K562 (cell line): ENCODE measurements at regions not wholly inside any gene's neighbourhood (a gene's known extent, or its start where the extent isn't known, plus 50 kb on each side); places are given as distances from the start of the nearest gene placed in this dataset.

Experiments
- ATAC-seq: fragments of 200-7000 bp; cut with Tn5 transposase; 3 replicates; pipeline ENCODE4 v1.9.1; 2020; ENCODE audit warnings: moderate library complexity
- BruUV-seq: library from RNA; stranded (reverse); fragments of 400-500 nt; replicated peaks from 2 replicates; lab custom pipeline; 2021; lab: Mats Ljungman, UMichigan
- CTCF ChIA-PET: fragments of 300-600 bp; formaldehyde crosslinking; extraction: SDS; loops from one replicate; lab custom pipeline; 2021; ENCODE audit warnings: low intra/inter-chr PET ratio; lab: Yijun Ruan, JAX
- POLR2A ChIA-PET: fragments of 300-600, 350-650 bp; sonication (Branson Sonifier 250); formaldehyde crosslinking; extraction: SDS; loops from one replicate; lab custom pipeline; 2021; ENCODE audit warnings: antibody characterized with exemption, inconsistent platforms; lab: Yijun Ruan, JAX
- DNase-seq, 4 experiments: peaks; one replicate each; pipeline versions ENCODE4 v3.0.0 to v3.0.0-alpha.2; 2011 to 2018; ENCODE audit warnings: low spot score in 3 of 4, mixed read lengths in 3 of 4; ENCODE audit errors: extremely low read depth in 1 of 4
- FAIRE-seq: peaks from 2 replicates; lab custom pipeline; 2011; peaks lifted over from hg19 to GRCh38; lab: Jason Lieb, UNC
- H2AFZ ChIP-seq: 2 replicates; pipeline ENCODE4 v1.6.0; 2011; ENCODE audit warnings: low read depth, low read length, control low read depth, inconsistent platforms
- H3K27ac ChIP-seq: fragments of 200-600 bp; 3 replicates; pipeline ENCODE4 v1.8.0; 2011; ENCODE audit warnings: low read depth, mild to moderate bottlenecking, control low read depth, inconsistent platforms, low read length, moderate library complexity, mixed read lengths; ENCODE audit errors: extremely low read depth
- H3K27me3 ChIP-seq, 2 experiments: fragments of 300-600 bp in 1 of 2; 2 replicates in 1 of 2; 3 replicates in 1 of 2; pipeline versions ENCODE4 v1.6.0 to v1.8.0; 2011; ENCODE audit warnings: inconsistent platforms in 2 of 2, low read length in 2 of 2, mild to moderate bottlenecking in 1 of 2, mixed read lengths in 1 of 2, moderate library complexity in 1 of 2; ENCODE audit not compliant: control insufficient read depth in 2 of 2, insufficient read depth in 2 of 2
- H3K36me3 ChIP-seq: fragments of 300-600 bp; 3 replicates; pipeline ENCODE4 v1.8.0; 2011; ENCODE audit warnings: mild to moderate bottlenecking, low read length, inconsistent platforms; ENCODE audit not compliant: control insufficient read depth, insufficient read depth
- H3K4me1 ChIP-seq, 2 experiments: fragments of 200-600 bp in 1 of 2; replicated peaks in 1 of 2; 2 replicates in 1 of 2; 3 replicates in 1 of 2; pipeline versions ENCODE4 v1.5.1 to v1.8.0; 2011; ENCODE audit warnings: inconsistent platforms in 2 of 2, low read length in 2 of 2, mild to moderate bottlenecking in 1 of 2, mixed read lengths in 1 of 2, moderate library complexity in 1 of 2; ENCODE audit not compliant: control insufficient read depth in 2 of 2, insufficient read depth in 2 of 2
- H3K4me2 ChIP-seq: 2 replicates; pipeline ENCODE4 v1.6.1; 2011; ENCODE audit warnings: low read length, control low read depth, inconsistent platforms, mixed read lengths; ENCODE audit not compliant: insufficient read depth
- H3K4me3 ChIP-seq: fragments of 200-600 bp; sonication (generic), shearing (Covaris generic); 2 replicates; pipeline ENCODE4 v1.5.1; 2016; ENCODE audit warnings: control low read depth, inconsistent platforms
- H3K79me2 ChIP-seq: fragments of 200-600 bp; 3 replicates; pipeline ENCODE4 v1.8.0; 2011; ENCODE audit warnings: low read length, inconsistent platforms; ENCODE audit not compliant: control insufficient read depth, insufficient read depth
- H3K9ac ChIP-seq, 2 experiments: 2 replicates each; pipeline versions ENCODE4 v1.6.0 to v1.6.1; 2011; ENCODE audit warnings: low read depth in 2 of 2, low read length in 2 of 2, control low read depth in 1 of 2, inconsistent platforms in 1 of 2, mild to moderate bottlenecking in 1 of 2, mixed read lengths in 1 of 2; ENCODE audit not compliant: insufficient read depth in 1 of 2
- H3K9me1 ChIP-seq: one replicate; pipeline ENCODE4 v1.6.0; 2011; ENCODE audit warnings: inconsistent platforms, mild to moderate bottlenecking, low read length, moderate library complexity; ENCODE audit not compliant: control insufficient read depth, insufficient read depth
- H3K9me3 ChIP-seq: replicated peaks from 2 replicates; pipeline ENCODE4 v1.5.1; 2011; ENCODE audit warnings: low read depth, low read length, inconsistent platforms; ENCODE audit not compliant: control insufficient read depth, insufficient read depth
- H4K20me1 ChIP-seq: replicated peaks from 2 replicates; pipeline ENCODE4 v1.6.1; 2011; ENCODE audit warnings: low read length, inconsistent platforms, mixed read lengths; ENCODE audit not compliant: control insufficient read depth, insufficient read depth
- BMI1 ChIP-seq: fragments of 150-350 bp; IDR thresholded peaks from 2 replicates; pipeline ENCODE4 v1.6.1; 2014; ENCODE audit warnings: low read length
- CBX3 ChIP-seq, 2 experiments: IDR thresholded peaks; 1 replicate in 1 of 2; 2 replicates in 1 of 2; pipeline ENCODE4 v1.6.1; 2012; ENCODE audit warnings: inconsistent platforms in 2 of 2, low read length in 2 of 2, borderline replicate concordance in 1 of 2, control low read depth in 1 of 2
- HIVEP1 ChIP-seq: fragments of 250-450 bp; sonication (Bioruptor Pico); IDR thresholded peaks from 2 replicates; pipeline ENCODE4 v1.4.0; 2020; ENCODE audit warnings: mild to moderate bottlenecking
- KAT7 ChIP-seq: sonication (generic); formaldehyde crosslinking; IDR thresholded peaks from 2 replicates; pipeline ENCODE4 v1.8.0; 2022; ENCODE audit warnings: missing genetic modification reagents, mild to moderate bottlenecking, borderline replicate concordance
- NFRKB ChIP-seq: fragments of 450-650 bp; IDR thresholded peaks from 2 replicates; pipeline ENCODE4 v1.6.1; 2016; ENCODE audit warnings: low read depth
- PCBP1 ChIP-seq: fragments of 200-400 bp; formaldehyde crosslinking; IDR thresholded peaks from 2 replicates; pipeline ENCODE4 v1.6.1; 2018; ENCODE audit warnings: mild to moderate bottlenecking, low read depth, low read length; ENCODE audit not compliant: poor library complexity, severe bottlenecking
- PHTF2 ChIP-seq: fragments of 250-450 bp; sonication (Bioruptor Pico); IDR thresholded peaks from 2 replicates; pipeline ENCODE4 v1.5.0; 2021; ENCODE audit warnings: mild to moderate bottlenecking
- STAT5A ChIP-seq: IDR thresholded peaks from 2 replicates; pipeline ENCODE4 v1.6.1; 2012; ENCODE audit warnings: low read length, inconsistent platforms, borderline replicate concordance
- TARDBP ChIP-seq: fragments of 450-650 bp; IDR thresholded peaks from 2 replicates; pipeline ENCODE4 v1.6.1; 2016
- TCF7L2 ChIP-seq: fragments of 150-350 bp; IDR thresholded peaks from 2 replicates; pipeline ENCODE4 v1.6.1; 2016; ENCODE audit warnings: low read depth, mild to moderate bottlenecking, low read length, moderate library complexity
- XRCC4 ChIP-seq: IDR thresholded peaks from one replicate; pipeline ENCODE4 v1.6.1; 2011; ENCODE audit not compliant: insufficient read depth, insufficient read length; ENCODE audit errors: extremely low read depth
- ZNF586 ChIP-seq: fragments of 450-650 bp; formaldehyde crosslinking; conservative IDR thresholded peaks from 2 replicates; pipeline ENCODE4 v1.4.0; 2020; ENCODE audit warnings: mild to moderate bottlenecking, moderate library complexity
- WGBS: fragments of 100-300 bp; shearing (Covaris generic); methylation state at CpG from one replicate; pipeline ENCODE4 v1.1.6; 2016; ENCODE audit warnings: low coverage, mixed read lengths; ENCODE audit not compliant: insufficient coverage; ENCODE audit errors: missing lambda C conversion rate; 5-methylcytosine and 5-hydroxymethylcytosine counted together
- in situ Hi-C: fragments of 300-500 bp; cut with MboI; formaldehyde crosslinking; loops from 4 replicates; pipeline ENCODE4 v1.15.0; 2018; ENCODE audit warnings: inconsistent platforms, mixed read lengths
- intact Hi-C: fragments of 100-400 bp; cut with micrococcal nuclease; formaldehyde crosslinking; loops from 2 replicates; pipeline ENCODE4 v1.14.2; 2022
- TF ChIP-seq, protein P1 (sequence below), 2 experiments: IDR thresholded peaks; 2 replicates each; pipeline ENCODE4 v1.6.1; 2011; ENCODE audit warnings: borderline replicate concordance in 1 of 2, control low read depth in 1 of 2, low read depth in 1 of 2, low read length in 1 of 2, mild to moderate bottlenecking in 1 of 2, mixed read lengths in 1 of 2, moderate library complexity in 1 of 2; ENCODE audit not compliant: insufficient read depth in 1 of 2, insufficient read length in 1 of 2, poor library complexity in 1 of 2, severe bottlenecking in 1 of 2; ENCODE audit errors: extremely low read depth in 1 of 2
- TF ChIP-seq, protein P2 (sequence below): fragments of 450-650 bp; IDR thresholded peaks from 2 replicates; pipeline ENCODE4 v1.6.1; 2016; ENCODE audit warnings: missing biosample characterization, missing genetic modification characterization
- TF ChIP-seq, protein P3 (sequence below), 3 experiments: fragments of 200-800 bp in 1 of 3; sonication (Bioruptor generic) in 1 of 3; sonication (generic) in 1 of 3; formaldehyde crosslinking in 1 of 3; IDR thresholded peaks; 2 replicates each; pipeline versions ENCODE4 v1.6.1 to v1.8.0; 2016 to 2022; ENCODE audit warnings: mild to moderate bottlenecking in 2 of 3, missing compliant biosample characterization in 2 of 3, missing genetic modification characterization in 2 of 3, missing genetic modification reagents in 1 of 3

DNA sequence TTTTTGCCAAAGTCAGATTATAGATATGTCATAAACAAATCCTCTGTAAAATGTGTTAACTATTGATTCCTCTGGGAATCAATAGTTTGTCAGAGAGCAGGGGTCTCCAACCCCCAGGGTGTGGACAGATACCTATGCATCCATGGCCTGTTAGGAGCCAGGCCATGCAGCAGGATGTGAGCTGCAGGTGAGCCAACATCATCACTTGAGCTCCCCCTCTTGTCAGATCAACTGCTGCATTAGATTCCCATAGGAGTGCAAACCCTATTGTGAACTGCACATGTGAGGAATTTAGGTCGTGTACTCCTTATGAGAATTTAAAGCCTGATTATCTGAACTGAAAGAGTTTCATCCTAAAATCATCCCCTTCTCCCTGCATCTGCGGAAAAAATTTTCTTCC, 1365.4 kb downstream of the ARAP2 start (continued):
- TF ChIP-seq PCBP1 = no peak
- TF ChIP-seq, protein P1, sequence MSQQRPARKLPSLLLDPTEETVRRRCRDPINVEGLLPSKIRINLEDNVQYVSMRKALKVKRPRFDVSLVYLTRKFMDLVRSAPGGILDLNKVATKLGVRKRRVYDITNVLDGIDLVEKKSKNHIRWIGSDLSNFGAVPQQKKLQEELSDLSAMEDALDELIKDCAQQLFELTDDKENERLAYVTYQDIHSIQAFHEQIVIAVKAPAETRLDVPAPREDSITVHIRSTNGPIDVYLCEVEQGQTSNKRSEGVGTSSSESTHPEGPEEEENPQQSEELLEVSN (IDR thresholded peaks at IDR 0.05; ENCODE audit: borderline replicate concordance in 1 of 2, extremely low read depth in 1 of 2, insufficient read depth in 1 of 2, insufficient read length in 1 of 2, low read depth in 1 of 2, low read length in 1 of 2, poor library complexity in 1 of 2, severe bottlenecking in 1 of 2) = no peak
- no peak for TF ChIP-seq TARDBP
- TF ChIP-seq NFRKB = no peak
- no peak for TF ChIP-seq ZNF586
- no peak for TF ChIP-seq HIVEP1
- TF ChIP-seq STAT5A = no peak
- TF ChIP-seq, protein P2, sequence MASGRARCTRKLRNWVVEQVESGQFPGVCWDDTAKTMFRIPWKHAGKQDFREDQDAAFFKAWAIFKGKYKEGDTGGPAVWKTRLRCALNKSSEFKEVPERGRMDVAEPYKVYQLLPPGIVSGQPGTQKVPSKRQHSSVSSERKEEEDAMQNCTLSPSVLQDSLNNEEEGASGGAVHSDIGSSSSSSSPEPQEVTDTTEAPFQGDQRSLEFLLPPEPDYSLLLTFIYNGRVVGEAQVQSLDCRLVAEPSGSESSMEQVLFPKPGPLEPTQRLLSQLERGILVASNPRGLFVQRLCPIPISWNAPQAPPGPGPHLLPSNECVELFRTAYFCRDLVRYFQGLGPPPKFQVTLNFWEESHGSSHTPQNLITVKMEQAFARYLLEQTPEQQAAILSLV = no peak

DNA sequence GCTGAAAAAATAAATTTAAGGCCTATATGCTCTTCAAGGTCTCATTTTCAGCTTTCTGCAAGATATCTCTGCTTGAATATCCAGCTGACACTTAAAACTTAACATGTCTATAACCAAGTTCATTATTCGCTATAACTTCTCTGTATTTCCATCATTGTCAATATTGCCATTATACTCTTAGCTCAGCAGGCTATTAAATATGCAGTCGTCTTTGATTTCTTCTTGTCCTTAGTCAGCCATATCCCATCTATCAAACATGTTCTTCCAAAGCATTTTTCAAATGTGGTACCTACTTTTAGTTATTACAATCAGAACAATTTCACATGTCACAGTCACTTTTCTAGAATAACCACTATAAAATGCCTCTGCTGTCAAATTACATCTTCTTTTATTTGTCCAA, 1364.1 kb downstream of the ARAP2 start:
- H3K27ac ChIP-seq = no peak overlapping the region
- ChIA-PET POLR2A (no interaction called here), CTCF (no interaction called here)
- no peak overlapping the region for H3K4me2 ChIP-seq
- H3K27me3 ChIP-seq = no peaks in the 10 kb centered on the region
- H2AFZ ChIP-seq = no peak overlapping the region
- no peaks in the 10 kb centered on the region for H3K36me3 ChIP-seq
- no peaks in the 10 kb centered on the region for H4K20me1 ChIP-seq
- no peaks in the 10 kb centered on the region for H3K79me2 ChIP-seq
- H3K9ac ChIP-seq = no peak overlapping the region
- WGBS = 3% methylated on average over 2 of the region's 2 CpGs
- FAIRE-seq (no peak), DNase-seq (no peak), ATAC-seq (no peak)
- H3K4me3 ChIP-seq = no peak overlapping the region
- in situ Hi-C loops = no loop called here
- no peaks in the 10 kb centered on the region for H3K9me1 ChIP-seq
- no TSS peak for BruUV-seq
- H3K4me1 ChIP-seq = no peaks in the 10 kb centered on the region
- intact Hi-C loops = no loop called here
- H3K9me3 ChIP-seq = no peaks in the 10 kb centered on the region
- TF ChIP-seq PHTF2 (CRISPR knock-in tag) = no peak
- TF ChIP-seq XRCC4 = no peak
- no peak for TF ChIP-seq KAT7 (CRISPR knock-in tag)
- TF ChIP-seq CBX3 (IDR thresholded peaks at IDR 0.05; ENCODE audit: borderline replicate concordance in 1 of 2, low read length in 2 of 2) = no peak
- no peak for TF ChIP-seq TCF7L2
- TF ChIP-seq, protein P3, sequence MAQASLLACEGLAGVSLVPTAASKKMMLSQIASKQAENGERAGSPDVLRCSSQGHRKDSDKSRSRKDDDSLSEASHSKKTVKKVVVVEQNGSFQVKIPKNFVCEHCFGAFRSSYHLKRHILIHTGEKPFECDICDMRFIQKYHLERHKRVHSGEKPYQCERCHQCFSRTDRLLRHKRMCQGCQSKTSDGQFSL (CRISPR knock-in tag; IDR thresholded peaks at IDR 0.05) = no peak
- TF ChIP-seq, protein P3 (tag; IDR thresholded peaks at IDR 0.05) = no peak
- no peak for TF ChIP-seq BMI1
